ENCODE measurements at regions not wholly inside any gene's neighbourhood (a gene's known extent, or its start where the extent isn't known, plus 50 kb on each side); places are given as distances from the start of the nearest gene placed in this dataset.

GRCh38 chrX:20378233-20378920 is 111.7 kb upstream of the RPS6KA3 start:
- no peak for DNase-seq (ENCODE audit: low read depth)

- no peak for DNase-seq (ENCODE audit: low read depth)
Observed at GRCh38 chrX:20374900-20375438, 108.3 kb upstream of the RPS6KA3 start.

GRCh38 chrX:20374450-20374849 is 107.7 kb upstream of the RPS6KA3 start:
- DNase-seq (ENCODE audit: low read depth), result no peak

- DNase-seq (ENCODE audit: low read depth), result no peak
Observed at GRCh38 chrX:20373063-20373462, 106.4 kb upstream of the RPS6KA3 start.

GRCh38 chrX:20372533-20372932 is 105.8 kb upstream of the RPS6KA3 start:
- DNase-seq (ENCODE audit: low read depth), result no peak

GRCh38 chrX:20369468-20369867 is 102.8 kb upstream of the RPS6KA3 start:
- no peak for DNase-seq (ENCODE audit: low read depth)

GRCh38 chrX:20364238-20364637 is 97.5 kb upstream of the RPS6KA3 start:
- no peak for DNase-seq (ENCODE audit: low read depth)

GRCh38 chrX:20363275-20363674 is 96.6 kb upstream of the RPS6KA3 start:
- no peak for DNase-seq (ENCODE audit: low read depth)

- no peak for DNase-seq (ENCODE audit: low read depth)
Observed at GRCh38 chrX:20362268-20363267, 95.9 kb upstream of the RPS6KA3 start.

GRCh38 chrX:20361890-20362262 is 95.2 kb upstream of the RPS6KA3 start:
- DNase-seq (ENCODE audit: low read depth), result no peak

GRCh38 chrX:20361081-20361889 is 94.6 kb upstream of the RPS6KA3 start:
- DNase-seq (ENCODE audit: low read depth), result no peak

GRCh38 chrX:20355187-20355586 is 88.5 kb upstream of the RPS6KA3 start:
- no peak for DNase-seq (ENCODE audit: low read depth)

- no peak for DNase-seq (ENCODE audit: low read depth)
Observed at GRCh38 chrX:20354505-20354904, 87.8 kb upstream of the RPS6KA3 start.

GRCh38 chrX:20352935-20353336 is 86.2 kb upstream of the RPS6KA3 start:
- no peak for DNase-seq (ENCODE audit: low read depth)

- DNase-seq (ENCODE audit: low read depth), result no peak
Observed at GRCh38 chrX:20352504-20352903, 85.8 kb upstream of the RPS6KA3 start.

GRCh38 chrX:20350596-20350995 is 83.9 kb upstream of the RPS6KA3 start:
- DNase-seq (ENCODE audit: low read depth), result no peak

- DNase-seq (ENCODE audit: low read depth), result no peak
Observed at GRCh38 chrX:20348139-20348538, 81.4 kb upstream of the RPS6KA3 start.

- no peak for DNase-seq (ENCODE audit: low read depth)
Observed at GRCh38 chrX:20347481-20347880, 80.8 kb upstream of the RPS6KA3 start.

- DNase-seq (ENCODE audit: low read depth), result no peak
Observed at GRCh38 chrX:20333672-20334071, 67.0 kb upstream of the RPS6KA3 start.

- no peak for DNase-seq (ENCODE audit: low read depth)
Observed at GRCh38 chrX:20330545-20330944, 63.8 kb upstream of the RPS6KA3 start.

- DNase-seq (ENCODE audit: low read depth), result no peak
Observed at GRCh38 chrX:20329435-20329834, 62.7 kb upstream of the RPS6KA3 start.

GRCh38 chrX:20325786-20326388 is 59.2 kb upstream of the RPS6KA3 start:
- DNase-seq (ENCODE audit: low read depth), result no peak

Measured in HS-27A (cell line).